Fibroblast of lung (primary cell): ENCODE measurements at regions not wholly inside any gene's neighbourhood (a gene's known extent, or its start where the extent isn't known, plus 50 kb on each side); places are given as distances from the start of the nearest gene placed in this dataset.

Experiments used
- DNase-seq, 2 donors: peaks; one replicate each; pipeline versions ENCODE4 v3.0.0 to v3.0.0-alpha.2; 2010; ENCODE audit warnings: low read depth in 2 of 2
- H2AFZ ChIP-seq: 2 replicates; pipeline ENCODE4 v1.5.1; 2012; ENCODE audit warnings: low read length, control low read depth, inconsistent platforms
- H3K27ac ChIP-seq: 2 replicates; pipeline ENCODE4 v1.5.1; 2011; ENCODE audit warnings: low read length, control low read depth; ENCODE audit not compliant: insufficient read depth
- H3K27me3 ChIP-seq: 2 replicates; pipeline ENCODE4 v1.5.1; 2011; ENCODE audit warnings: mild to moderate bottlenecking, low read length; ENCODE audit not compliant: control insufficient read depth, insufficient read depth
- H3K36me3 ChIP-seq: 2 replicates; pipeline ENCODE4 v1.5.1; 2011; ENCODE audit warnings: low read length; ENCODE audit not compliant: control insufficient read depth, insufficient read depth
- H3K4me1 ChIP-seq: 2 replicates; pipeline ENCODE4 v1.5.1; 2011; ENCODE audit warnings: low read length; ENCODE audit not compliant: control insufficient read depth, insufficient read depth; ENCODE audit errors: extremely low read depth
- H3K4me2 ChIP-seq: 2 replicates; pipeline ENCODE4 v1.5.1; 2011; ENCODE audit warnings: low read length, control low read depth; ENCODE audit not compliant: insufficient read depth; ENCODE audit errors: extremely low read depth
- H3K4me3 ChIP-seq, 4 experiments: fragments of 200-600 bp in 1 of 4; sonication (generic) in 1 of 4; replicated peaks in 1 of 4; 2 replicates each; pipeline ENCODE4 v1.5.1; 2011 to 2016; ENCODE audit warnings: low read length in 4 of 4, low read depth in 3 of 4, mild to moderate bottlenecking in 3 of 4, control low read depth in 2 of 4, inconsistent platforms in 1 of 4, mixed read lengths in 1 of 4; ENCODE audit not compliant: insufficient read depth in 1 of 4; ENCODE audit errors: control extremely low read depth in 1 of 4
- H3K79me2 ChIP-seq: 2 replicates; pipeline ENCODE4 v1.5.1; 2012; ENCODE audit warnings: mild to moderate bottlenecking, low read length, inconsistent platforms; ENCODE audit not compliant: control insufficient read depth, insufficient read depth
- H3K9ac ChIP-seq: 2 replicates; pipeline ENCODE4 v1.5.1; 2011; ENCODE audit warnings: mild to moderate bottlenecking, low read length, control low read depth; ENCODE audit not compliant: insufficient read depth
- H3K9me3 ChIP-seq: 2 replicates; pipeline ENCODE4 v1.5.1; 2012; ENCODE audit warnings: low read depth, low read length; ENCODE audit not compliant: control insufficient read depth, insufficient read depth
- H4K20me1 ChIP-seq: 2 replicates; pipeline ENCODE4 v1.5.1; 2011; ENCODE audit warnings: low read length; ENCODE audit not compliant: control insufficient read depth, insufficient read depth; ENCODE audit errors: extremely low read depth
- EZH2 ChIP-seq: IDR thresholded peaks from 2 replicates; pipeline ENCODE4 v1.5.1; 2012; ENCODE audit warnings: low read length, control low read depth, mild to moderate bottlenecking; ENCODE audit errors: missing control alignments
- TF ChIP-seq, protein P1 (sequence below), 2 donors: IDR thresholded peaks in 1 of 2; conservative IDR thresholded peaks in 1 of 2; 1 replicate in 1 of 2; 2 replicates in 1 of 2; pipeline ENCODE4 v1.5.1; 2011 to 2012; ENCODE audit warnings: low read length in 2 of 2, control low read depth in 1 of 2, inconsistent platforms in 1 of 2, low read depth in 1 of 2, mild to moderate bottlenecking in 1 of 2

GRCh38 chr7:91549878-91550277 lies 285.6 kb downstream of the FZD1 start:
- H4K20me1 ChIP-seq = no peaks in the 10 kb centered on the region
- H3K4me2 ChIP-seq = no peak overlapping the region
- H3K27ac ChIP-seq = no peak overlapping the region
- no peak overlapping the region for H3K4me3 ChIP-seq
- DNase-seq = no peak
- no peak for TF ChIP-seq EZH2
- TF ChIP-seq, protein P1, sequence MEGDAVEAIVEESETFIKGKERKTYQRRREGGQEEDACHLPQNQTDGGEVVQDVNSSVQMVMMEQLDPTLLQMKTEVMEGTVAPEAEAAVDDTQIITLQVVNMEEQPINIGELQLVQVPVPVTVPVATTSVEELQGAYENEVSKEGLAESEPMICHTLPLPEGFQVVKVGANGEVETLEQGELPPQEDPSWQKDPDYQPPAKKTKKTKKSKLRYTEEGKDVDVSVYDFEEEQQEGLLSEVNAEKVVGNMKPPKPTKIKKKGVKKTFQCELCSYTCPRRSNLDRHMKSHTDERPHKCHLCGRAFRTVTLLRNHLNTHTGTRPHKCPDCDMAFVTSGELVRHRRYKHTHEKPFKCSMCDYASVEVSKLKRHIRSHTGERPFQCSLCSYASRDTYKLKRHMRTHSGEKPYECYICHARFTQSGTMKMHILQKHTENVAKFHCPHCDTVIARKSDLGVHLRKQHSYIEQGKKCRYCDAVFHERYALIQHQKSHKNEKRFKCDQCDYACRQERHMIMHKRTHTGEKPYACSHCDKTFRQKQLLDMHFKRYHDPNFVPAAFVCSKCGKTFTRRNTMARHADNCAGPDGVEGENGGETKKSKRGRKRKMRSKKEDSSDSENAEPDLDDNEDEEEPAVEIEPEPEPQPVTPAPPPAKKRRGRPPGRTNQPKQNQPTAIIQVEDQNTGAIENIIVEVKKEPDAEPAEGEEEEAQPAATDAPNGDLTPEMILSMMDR (conservative IDR thresholded peaks at IDR 0.05 in 1 of 2, IDR thresholded peaks at IDR 0.05 in 1 of 2; ENCODE audit: low read depth in 1 of 2, low read length in 2 of 2) = no peak
- H3K27me3 ChIP-seq = no peaks in the 10 kb centered on the region
- H3K79me2 ChIP-seq = no peaks in the 10 kb centered on the region
- no peak overlapping the region for H2AFZ ChIP-seq
- H3K9ac ChIP-seq = no peak overlapping the region
- no peaks in the 10 kb centered on the region for H3K36me3 ChIP-seq
- H3K4me1 ChIP-seq = no peaks in the 10 kb centered on the region
- H3K9me3 ChIP-seq = no peaks in the 10 kb centered on the region

DNA sequence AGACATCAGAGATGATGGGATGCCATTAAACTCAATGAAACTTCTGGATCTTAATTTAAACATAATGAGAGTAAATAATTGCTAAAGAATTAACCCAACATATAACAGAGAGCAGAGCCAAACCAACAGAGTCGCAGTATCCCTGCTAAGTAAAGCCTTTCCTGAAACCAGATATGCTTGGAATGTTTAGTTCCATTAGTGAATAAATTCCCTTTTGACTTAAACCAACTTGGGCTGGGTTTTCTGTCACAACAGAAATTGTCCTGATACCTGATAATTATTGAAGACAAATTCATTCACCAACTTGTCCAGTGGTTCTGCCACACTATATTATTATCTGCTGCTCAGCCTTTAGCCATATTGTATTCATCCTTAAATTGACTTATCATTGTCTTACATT lies 286.7 kb downstream of the FZD1 start:
- DNase-seq = peak in 1 of 2 donors; percentile 49
- H4K20me1 ChIP-seq = no peaks in the 10 kb centered on the region
- no peak overlapping the region for H2AFZ ChIP-seq
- no peak overlapping the region for H3K27ac ChIP-seq
- H3K9ac ChIP-seq = no peak overlapping the region
- no peaks in the 10 kb centered on the region for H3K27me3 ChIP-seq
- H3K9me3 ChIP-seq = no peaks in the 10 kb centered on the region
- no peaks in the 10 kb centered on the region for H3K4me1 ChIP-seq
- H3K36me3 ChIP-seq = no peaks in the 10 kb centered on the region
- TF ChIP-seq EZH2 = no peak
- TF ChIP-seq, protein P1 (conservative IDR thresholded peaks at IDR 0.05 in 1 of 2, IDR thresholded peaks at IDR 0.05 in 1 of 2; ENCODE audit: low read depth in 1 of 2, low read length in 2 of 2) = no peak
- no peaks in the 10 kb centered on the region for H3K79me2 ChIP-seq
- H3K4me3 ChIP-seq = no peak overlapping the region
- no peak overlapping the region for H3K4me2 ChIP-seq

- no peaks in the 10 kb centered on the region for H3K36me3 ChIP-seq
- H4K20me1 ChIP-seq = no peaks in the 10 kb centered on the region
- no peak overlapping the region for H3K9ac ChIP-seq
- H2AFZ ChIP-seq = no peak overlapping the region
- H3K9me3 ChIP-seq = no peaks in the 10 kb centered on the region
- TF ChIP-seq, protein P1 (conservative IDR thresholded peaks at IDR 0.05 in 1 of 2, IDR thresholded peaks at IDR 0.05 in 1 of 2; ENCODE audit: low read depth in 1 of 2, low read length in 2 of 2) = no peak
- no peak for TF ChIP-seq EZH2
- H3K4me3 ChIP-seq = no peak overlapping the region
- no peak overlapping the region for H3K4me2 ChIP-seq
- no peaks in the 10 kb centered on the region for H3K4me1 ChIP-seq
- H3K27me3 ChIP-seq = no peaks in the 10 kb centered on the region
- no peaks in the 10 kb centered on the region for H3K79me2 ChIP-seq
- DNase-seq = peak in 1 of 2 donors; percentile 60
- no peak overlapping the region for H3K27ac ChIP-seq
These were observed 287.3 kb downstream of the FZD1 start for GRCh38 chr7:91551377-91552175.
